Gastrocnemius medialis (tissue), 4 donors: ENCODE measurements at regions not wholly inside any gene's neighbourhood (a gene's known extent, or its start where the extent isn't known, plus 50 kb on each side); places are given as distances from the start of the nearest gene placed in this dataset.

Source experiments
- CTCF ChIP-seq, 5 experiments: fragments of 450-650 bp in 3 of 5; fragments of 200-600 bp in 2 of 5; sonication (generic) in 2 of 5; IDR thresholded peaks in 4 of 5; conservative IDR thresholded peaks in 1 of 5; 1 replicate in 4 of 5; 2 replicates in 1 of 5; pipeline ENCODE4 v1.5.1; 2016 to 2019; ENCODE audit warnings: antibody characterized with exemption in 5 of 5, mild to moderate bottlenecking in 3 of 5, moderate library complexity in 3 of 5
- POLR2A ChIP-seq, 2 donors: fragments of 450-650 bp; IDR thresholded peaks; one replicate each; pipeline ENCODE4 v1.6.1; 2017; ENCODE audit warnings: antibody characterized with exemption in 2 of 2, mild to moderate bottlenecking in 2 of 2, moderate library complexity in 2 of 2

DNA sequence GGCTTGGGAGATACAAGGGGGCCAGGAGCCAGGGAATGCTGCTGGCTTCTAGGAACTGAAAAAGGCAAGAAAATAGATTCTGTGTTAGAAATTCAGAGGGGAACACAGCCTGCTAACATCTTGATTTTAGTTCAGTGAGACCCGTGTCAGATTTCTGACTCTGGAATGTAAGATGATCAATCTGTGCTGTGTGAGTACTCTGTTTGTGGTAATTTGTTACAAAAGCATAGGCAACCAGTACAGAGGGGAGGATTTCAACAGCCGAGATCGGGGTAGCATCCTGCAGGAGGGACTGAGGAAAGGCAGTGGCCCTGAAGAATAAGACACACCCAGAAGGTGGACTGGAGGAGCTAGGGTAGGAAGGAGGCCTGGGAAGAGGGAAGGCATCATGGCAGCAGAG, 410.0 kb upstream of the CCDC196 start:
- TF ChIP-seq CTCF (IDR thresholded peaks at IDR 0.05 in 4 of 5, conservative IDR thresholded peaks at IDR 0.05 in 1 of 5) = no peak
- no peak for TF ChIP-seq POLR2A (IDR thresholded peaks at IDR 0.05)
